ENCODE measurements at regions not wholly inside any gene's neighbourhood (a gene's known extent, or its start where the extent isn't known, plus 50 kb on each side); places are given as distances from the start of the nearest gene placed in this dataset.

GRCh38 chr16:79498928-79499327 lies 101.6 kb downstream of the MAF start:
- H2AFZ ChIP-seq (ENCODE audit: low read depth, low read length), result no peak overlapping the region
- no peaks in the 10 kb centered on the region for H3K36me3 ChIP-seq (ENCODE audit: insufficient read depth, low read length)
- H3K79me2 ChIP-seq (ENCODE audit: insufficient read depth, low read length), result no peaks in the 10 kb centered on the region
- H3K27ac ChIP-seq (ENCODE audit: low read length), result no peak overlapping the region
- no peak for ATAC-seq (ENCODE audit: insufficient read depth, low read depth)
- H3K9ac ChIP-seq (ENCODE audit: low read depth, low read length), result no peak overlapping the region
- H4K20me1 ChIP-seq (ENCODE audit: insufficient read depth, low read length), result no peaks in the 10 kb centered on the region
- H3K9me3 ChIP-seq (ENCODE audit: insufficient read depth, low read length, severe bottlenecking), result no peaks in the 10 kb centered on the region
- DNase-seq, result no peak
- no peak overlapping the region for H3K4me2 ChIP-seq (ENCODE audit: insufficient read depth, low read length)
- no peak overlapping the region for H3K4me3 ChIP-seq (ENCODE audit: low read depth in 1 of 2, low read length in 2 of 2)
- H3K27me3 ChIP-seq (ENCODE audit: insufficient read depth, low read length, poor library complexity), result no peaks in the 10 kb centered on the region
- no peaks in the 10 kb centered on the region for H3K4me1 ChIP-seq (ENCODE audit: insufficient read depth, low read length)
- TF ChIP-seq EZH2 (IDR thresholded peaks at IDR 0.05; ENCODE audit: borderline replicate concordance, low read depth, low read length, severe bottlenecking), result no peak
- TF ChIP-seq, protein P1, sequence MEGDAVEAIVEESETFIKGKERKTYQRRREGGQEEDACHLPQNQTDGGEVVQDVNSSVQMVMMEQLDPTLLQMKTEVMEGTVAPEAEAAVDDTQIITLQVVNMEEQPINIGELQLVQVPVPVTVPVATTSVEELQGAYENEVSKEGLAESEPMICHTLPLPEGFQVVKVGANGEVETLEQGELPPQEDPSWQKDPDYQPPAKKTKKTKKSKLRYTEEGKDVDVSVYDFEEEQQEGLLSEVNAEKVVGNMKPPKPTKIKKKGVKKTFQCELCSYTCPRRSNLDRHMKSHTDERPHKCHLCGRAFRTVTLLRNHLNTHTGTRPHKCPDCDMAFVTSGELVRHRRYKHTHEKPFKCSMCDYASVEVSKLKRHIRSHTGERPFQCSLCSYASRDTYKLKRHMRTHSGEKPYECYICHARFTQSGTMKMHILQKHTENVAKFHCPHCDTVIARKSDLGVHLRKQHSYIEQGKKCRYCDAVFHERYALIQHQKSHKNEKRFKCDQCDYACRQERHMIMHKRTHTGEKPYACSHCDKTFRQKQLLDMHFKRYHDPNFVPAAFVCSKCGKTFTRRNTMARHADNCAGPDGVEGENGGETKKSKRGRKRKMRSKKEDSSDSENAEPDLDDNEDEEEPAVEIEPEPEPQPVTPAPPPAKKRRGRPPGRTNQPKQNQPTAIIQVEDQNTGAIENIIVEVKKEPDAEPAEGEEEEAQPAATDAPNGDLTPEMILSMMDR (IDR thresholded peaks at IDR 0.05; ENCODE audit: borderline replicate concordance, extremely low read depth, low read length, poor library complexity, severe bottlenecking), result no peak

DNA sequence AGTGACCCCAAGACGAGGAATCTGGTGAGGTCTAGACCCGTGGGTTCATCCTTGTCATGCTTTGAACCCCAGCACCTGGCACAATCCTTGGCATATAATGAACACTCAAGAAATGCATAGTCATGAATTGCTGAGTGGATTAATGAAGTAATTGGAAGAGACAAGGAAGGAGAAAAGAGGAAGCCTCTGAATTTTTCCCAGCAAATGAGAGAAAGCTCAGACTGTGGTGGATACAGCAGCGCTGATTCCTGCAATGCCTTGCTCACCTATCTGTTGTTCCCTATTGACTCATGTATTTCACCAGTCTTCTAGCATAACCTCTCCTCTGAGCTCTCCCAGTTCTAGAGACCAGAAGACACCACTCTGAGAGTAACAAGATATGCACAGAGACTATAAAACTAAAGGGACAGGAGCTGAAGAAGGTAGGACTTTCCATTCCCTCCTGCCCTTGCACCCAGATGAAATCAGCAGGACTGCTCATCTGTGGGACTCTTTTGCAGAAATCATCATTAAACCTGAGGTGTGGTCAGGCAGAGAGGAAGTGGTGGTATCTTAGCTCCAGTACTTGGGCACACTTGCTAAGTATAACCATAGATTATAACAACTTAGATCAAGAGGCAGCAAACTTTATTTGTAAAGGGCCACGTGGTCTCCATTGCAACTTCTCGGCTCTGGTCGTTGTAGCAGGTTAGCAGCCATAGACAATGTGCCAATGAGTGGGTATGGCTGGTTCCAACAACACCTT lies 102.8 kb downstream of the MAF start:
- no peaks in the 10 kb centered on the region for H3K36me3 ChIP-seq (ENCODE audit: insufficient read depth, low read length)
- no peak overlapping the region for H2AFZ ChIP-seq (ENCODE audit: low read depth, low read length)
- H3K4me2 ChIP-seq (ENCODE audit: insufficient read depth, low read length), result no peak overlapping the region
- TF ChIP-seq EZH2 (IDR thresholded peaks at IDR 0.05; ENCODE audit: borderline replicate concordance, low read depth, low read length, severe bottlenecking), result no peak
- TF ChIP-seq, protein P1 (IDR thresholded peaks at IDR 0.05; ENCODE audit: borderline replicate concordance, extremely low read depth, low read length, poor library complexity, severe bottlenecking), result no peak
- no peaks in the 10 kb centered on the region for H3K79me2 ChIP-seq (ENCODE audit: insufficient read depth, low read length)
- H4K20me1 ChIP-seq (ENCODE audit: insufficient read depth, low read length), result no peaks in the 10 kb centered on the region
- no peaks in the 10 kb centered on the region for H3K4me1 ChIP-seq (ENCODE audit: insufficient read depth, low read length)
- no peak overlapping the region for H3K9ac ChIP-seq (ENCODE audit: low read depth, low read length)
- DNase-seq, result no peak
- H3K27ac ChIP-seq (ENCODE audit: low read length), result no peak overlapping the region
- H3K27me3 ChIP-seq (ENCODE audit: insufficient read depth, low read length, poor library complexity), result no peaks in the 10 kb centered on the region
- no peak overlapping the region for H3K4me3 ChIP-seq (ENCODE audit: low read depth in 1 of 2, low read length in 2 of 2)
- no peaks in the 10 kb centered on the region for H3K9me3 ChIP-seq (ENCODE audit: insufficient read depth, low read length, severe bottlenecking)
- no peak for ATAC-seq (ENCODE audit: insufficient read depth, low read depth)

GRCh38 chr16:79493911-79494310 lies 106.6 kb downstream of the MAF start:
- DNase-seq, result no peak
- H3K9ac ChIP-seq (ENCODE audit: low read depth, low read length), result no peak overlapping the region
- H4K20me1 ChIP-seq (ENCODE audit: insufficient read depth, low read length), result no peaks in the 10 kb centered on the region
- no peak overlapping the region for H3K4me3 ChIP-seq (ENCODE audit: low read depth in 1 of 2, low read length in 2 of 2)
- H2AFZ ChIP-seq (ENCODE audit: low read depth, low read length), result no peak overlapping the region
- H3K4me1 ChIP-seq (ENCODE audit: insufficient read depth, low read length), result no peaks in the 10 kb centered on the region
- no peaks in the 10 kb centered on the region for H3K36me3 ChIP-seq (ENCODE audit: insufficient read depth, low read length)
- H3K27ac ChIP-seq (ENCODE audit: low read length), result no peak overlapping the region
- no peak overlapping the region for H3K4me2 ChIP-seq (ENCODE audit: insufficient read depth, low read length)
- no peak for TF ChIP-seq EZH2 (IDR thresholded peaks at IDR 0.05; ENCODE audit: borderline replicate concordance, low read depth, low read length, severe bottlenecking)
- TF ChIP-seq, protein P1 (IDR thresholded peaks at IDR 0.05; ENCODE audit: borderline replicate concordance, extremely low read depth, low read length, poor library complexity, severe bottlenecking), result no peak
- H3K27me3 ChIP-seq (ENCODE audit: insufficient read depth, low read length, poor library complexity), result no peaks in the 10 kb centered on the region
- no peaks in the 10 kb centered on the region for H3K9me3 ChIP-seq (ENCODE audit: insufficient read depth, low read length, severe bottlenecking)
- H3K79me2 ChIP-seq (ENCODE audit: insufficient read depth, low read length), result no peaks in the 10 kb centered on the region
- no peak for ATAC-seq (ENCODE audit: insufficient read depth, low read depth)

Data from DND-41 (cell line).